ENCODE measurements at regions not wholly inside any gene's neighbourhood (a gene's known extent, or its start where the extent isn't known, plus 50 kb on each side); places are given as distances from the start of the nearest gene placed in this dataset.

GRCh38 chr4:89575840-89576239 is 261.1 kb downstream of the SNCA start:
- Mint-ChIP-seq H3K9me3 (ENCODE audit: unreplicated experiment) (no peaks in the 10 kb centered on the region), H3K36me3 (ENCODE audit: insufficient read depth, unreplicated experiment) (no peaks in the 10 kb centered on the region), H3K27ac (ENCODE audit: low read depth, unreplicated experiment) (no peak overlapping the region), H3K27me3 (ENCODE audit: insufficient read depth, unreplicated experiment) (no peaks in the 10 kb centered on the region), H3K4me3 (ENCODE audit: unreplicated experiment) (no peak overlapping the region), H3K4me1 (ENCODE audit: insufficient read depth, unreplicated experiment) (no peaks in the 10 kb centered on the region)
- POLR2A ChIA-PET: interaction anchor here (0.7 kb wide), 1 partner anchor 54 kb away, joined by 3 read pairs; no protein-coding TSS in a partner anchor
- no peak for DNase-seq (ENCODE audit: unreplicated experiment)
- intact Hi-C loops (cut with micrococcal nuclease): no loop called here
- CTCF ChIA-PET: interaction anchor here (0.6 kb wide), 1 partner anchor 321 kb away, joined by 4 read pairs; no protein-coding TSS in a partner anchor
- TF ChIP-seq CTCF (IDR thresholded peaks at IDR 0.05; ENCODE audit: unreplicated experiment): no peak
- BruUV-seq (replicated peaks): no TSS peak

- intact Hi-C loops (cut with micrococcal nuclease): no loop called here
- Mint-ChIP-seq H3K4me3 (ENCODE audit: unreplicated experiment) (no peak overlapping the region), H3K27ac (ENCODE audit: low read depth, unreplicated experiment) (no peak overlapping the region), H3K27me3 (ENCODE audit: insufficient read depth, unreplicated experiment) (no peaks in the 10 kb centered on the region), H3K4me1 (ENCODE audit: insufficient read depth, unreplicated experiment) (no peaks in the 10 kb centered on the region), H3K36me3 (ENCODE audit: insufficient read depth, unreplicated experiment) (no peaks in the 10 kb centered on the region), H3K9me3 (ENCODE audit: unreplicated experiment) (no peaks in the 10 kb centered on the region)
- CTCF ChIA-PET: interaction anchor here (0.9 to 1.3 kb wide), 2 partner anchors 15 to 61 kb away, joined by 3 to 4 read pairs; no protein-coding TSS in a partner anchor
- no peak for TF ChIP-seq CTCF (IDR thresholded peaks at IDR 0.05; ENCODE audit: unreplicated experiment)
- DNase-seq (ENCODE audit: unreplicated experiment): no peak
- POLR2A ChIA-PET: no interaction called here
- no TSS peak for BruUV-seq (replicated peaks)
These were observed 262.8 kb downstream of the SNCA start for GRCh38 chr4:89574176-89574575.

- no peaks in the 10 kb centered on the region for H3K4me1 Mint-ChIP-seq (ENCODE audit: insufficient read depth, unreplicated experiment)
- ChIA-PET POLR2A (no interaction called here), CTCF (interaction anchor here (0.7 to 1.3 kb wide), 2 partner anchors 60 to 416 kb away, joined by 3 to 4 read pairs; no protein-coding TSS in a partner anchor)
- H3K36me3 Mint-ChIP-seq (ENCODE audit: insufficient read depth, unreplicated experiment): no peaks in the 10 kb centered on the region
- intact Hi-C loops (cut with micrococcal nuclease): no loop called here
- no peak for DNase-seq (ENCODE audit: unreplicated experiment)
- no peaks in the 10 kb centered on the region for H3K9me3 Mint-ChIP-seq (ENCODE audit: unreplicated experiment)
- no peak for TF ChIP-seq CTCF (IDR thresholded peaks at IDR 0.05; ENCODE audit: unreplicated experiment)
- no peak overlapping the region for H3K4me3 Mint-ChIP-seq (ENCODE audit: unreplicated experiment)
- H3K27ac Mint-ChIP-seq (ENCODE audit: low read depth, unreplicated experiment): no peak overlapping the region
- no peaks in the 10 kb centered on the region for H3K27me3 Mint-ChIP-seq (ENCODE audit: insufficient read depth, unreplicated experiment)
- BruUV-seq (replicated peaks): no TSS peak
These were observed 263.3 kb downstream of the SNCA start for GRCh38 chr4:89573656-89574055.

- DNase-seq (ENCODE audit: unreplicated experiment): no peak
- Mint-ChIP-seq H3K36me3 (ENCODE audit: insufficient read depth, unreplicated experiment) (no peaks in the 10 kb centered on the region), H3K4me3 (ENCODE audit: unreplicated experiment) (no peak overlapping the region), H3K27ac (ENCODE audit: low read depth, unreplicated experiment) (no peak overlapping the region), H3K9me3 (ENCODE audit: unreplicated experiment) (no peaks in the 10 kb centered on the region), H3K27me3 (ENCODE audit: insufficient read depth, unreplicated experiment) (no peaks in the 10 kb centered on the region), H3K4me1 (ENCODE audit: insufficient read depth, unreplicated experiment) (no peaks in the 10 kb centered on the region)
- intact Hi-C loops (cut with micrococcal nuclease): no loop called here
- ChIA-PET POLR2A (interaction anchor here (0.7 kb wide), 1 partner anchor 15 kb away, joined by 4 read pairs; no protein-coding TSS in a partner anchor), CTCF (interaction anchor here (0.6 to 0.9 kb wide), 5 partner anchors 14 to 298 kb away, joined by 3 read pairs; no protein-coding TSS in a partner anchor)
- TF ChIP-seq CTCF (IDR thresholded peaks at IDR 0.05; ENCODE audit: unreplicated experiment): no peak
- BruUV-seq (replicated peaks): no TSS peak
These were observed 264.6 kb downstream of the SNCA start for GRCh38 chr4:89572224-89572858.

Measured in MCF 10A (cell line).